K562 (cell line): ENCODE measurements at regions not wholly inside any gene's neighbourhood (a gene's known extent, or its start where the extent isn't known, plus 50 kb on each side); places are given as distances from the start of the nearest gene placed in this dataset.

Source experiments
- ATAC-seq: fragments of 200-7000 bp; cut with Tn5 transposase; 3 replicates; pipeline ENCODE4 v1.9.1; 2020; ENCODE audit warnings: moderate library complexity
- BruUV-seq: library from RNA; stranded (reverse); fragments of 400-500 nt; replicated peaks from 2 replicates; lab custom pipeline; 2021; lab: Mats Ljungman, UMichigan
- CTCF ChIA-PET: fragments of 300-600 bp; formaldehyde crosslinking; extraction: SDS; loops from one replicate; lab custom pipeline; 2021; ENCODE audit warnings: low intra/inter-chr PET ratio; lab: Yijun Ruan, JAX
- POLR2A ChIA-PET: fragments of 300-600, 350-650 bp; sonication (Branson Sonifier 250); formaldehyde crosslinking; extraction: SDS; loops from one replicate; lab custom pipeline; 2021; ENCODE audit warnings: antibody characterized with exemption, inconsistent platforms; lab: Yijun Ruan, JAX
- DNase-seq, 4 experiments: peaks; one replicate each; pipeline versions ENCODE4 v3.0.0 to v3.0.0-alpha.2; 2011 to 2018; ENCODE audit warnings: low spot score in 3 of 4, mixed read lengths in 3 of 4; ENCODE audit errors: extremely low read depth in 1 of 4
- FAIRE-seq: peaks from 2 replicates; lab custom pipeline; 2011; peaks lifted over from hg19 to GRCh38; lab: Jason Lieb, UNC
- H2AFZ ChIP-seq: 2 replicates; pipeline ENCODE4 v1.6.0; 2011; ENCODE audit warnings: low read depth, low read length, control low read depth, inconsistent platforms
- H3K27ac ChIP-seq: fragments of 200-600 bp; 3 replicates; pipeline ENCODE4 v1.8.0; 2011; ENCODE audit warnings: low read depth, mild to moderate bottlenecking, control low read depth, inconsistent platforms, low read length, moderate library complexity, mixed read lengths; ENCODE audit errors: extremely low read depth
- H3K27me3 ChIP-seq, 2 experiments: fragments of 300-600 bp in 1 of 2; 2 replicates in 1 of 2; 3 replicates in 1 of 2; pipeline versions ENCODE4 v1.6.0 to v1.8.0; 2011; ENCODE audit warnings: inconsistent platforms in 2 of 2, low read length in 2 of 2, mild to moderate bottlenecking in 1 of 2, mixed read lengths in 1 of 2, moderate library complexity in 1 of 2; ENCODE audit not compliant: control insufficient read depth in 2 of 2, insufficient read depth in 2 of 2
- H3K36me3 ChIP-seq: fragments of 300-600 bp; 3 replicates; pipeline ENCODE4 v1.8.0; 2011; ENCODE audit warnings: mild to moderate bottlenecking, low read length, inconsistent platforms; ENCODE audit not compliant: control insufficient read depth, insufficient read depth
- H3K4me1 ChIP-seq, 2 experiments: fragments of 200-600 bp in 1 of 2; replicated peaks in 1 of 2; 2 replicates in 1 of 2; 3 replicates in 1 of 2; pipeline versions ENCODE4 v1.5.1 to v1.8.0; 2011; ENCODE audit warnings: inconsistent platforms in 2 of 2, low read length in 2 of 2, mild to moderate bottlenecking in 1 of 2, mixed read lengths in 1 of 2, moderate library complexity in 1 of 2; ENCODE audit not compliant: control insufficient read depth in 2 of 2, insufficient read depth in 2 of 2
- H3K4me2 ChIP-seq: 2 replicates; pipeline ENCODE4 v1.6.1; 2011; ENCODE audit warnings: low read length, control low read depth, inconsistent platforms, mixed read lengths; ENCODE audit not compliant: insufficient read depth
- H3K4me3 ChIP-seq: fragments of 200-600 bp; sonication (generic), shearing (Covaris generic); 2 replicates; pipeline ENCODE4 v1.5.1; 2016; ENCODE audit warnings: control low read depth, inconsistent platforms
- H3K79me2 ChIP-seq: fragments of 200-600 bp; 3 replicates; pipeline ENCODE4 v1.8.0; 2011; ENCODE audit warnings: low read length, inconsistent platforms; ENCODE audit not compliant: control insufficient read depth, insufficient read depth
- H3K9ac ChIP-seq, 2 experiments: 2 replicates each; pipeline versions ENCODE4 v1.6.0 to v1.6.1; 2011; ENCODE audit warnings: low read depth in 2 of 2, low read length in 2 of 2, control low read depth in 1 of 2, inconsistent platforms in 1 of 2, mild to moderate bottlenecking in 1 of 2, mixed read lengths in 1 of 2; ENCODE audit not compliant: insufficient read depth in 1 of 2
- H3K9me1 ChIP-seq: one replicate; pipeline ENCODE4 v1.6.0; 2011; ENCODE audit warnings: inconsistent platforms, mild to moderate bottlenecking, low read length, moderate library complexity; ENCODE audit not compliant: control insufficient read depth, insufficient read depth
- H3K9me3 ChIP-seq: replicated peaks from 2 replicates; pipeline ENCODE4 v1.5.1; 2011; ENCODE audit warnings: low read depth, low read length, inconsistent platforms; ENCODE audit not compliant: control insufficient read depth, insufficient read depth
- H4K20me1 ChIP-seq: replicated peaks from 2 replicates; pipeline ENCODE4 v1.6.1; 2011; ENCODE audit warnings: low read length, inconsistent platforms, mixed read lengths; ENCODE audit not compliant: control insufficient read depth, insufficient read depth
- BRCA1 ChIP-seq, 2 experiments: fragments of 450-650 bp in 1 of 2; sonication (generic) in 1 of 2; formaldehyde crosslinking in 1 of 2; IDR thresholded peaks; 2 replicates each; pipeline versions ENCODE4 v1.5.0 to v1.6.1; 2017 to 2020; ENCODE audit warnings: mild to moderate bottlenecking in 1 of 2, missing genetic modification reagents in 1 of 2
- EWSR1 ChIP-seq: fragments of 450-650 bp; IDR thresholded peaks from 2 replicates; pipeline ENCODE4 v1.6.1; 2018; ENCODE audit warnings: borderline replicate concordance, mild to moderate bottlenecking, low read depth, moderate library complexity; ENCODE audit not compliant: partially characterized antibody
- FOXA1 ChIP-seq: fragments of 450-650 bp; IDR thresholded peaks from 2 replicates; pipeline ENCODE4 v1.6.1; 2016; ENCODE audit warnings: mild to moderate bottlenecking, borderline replicate concordance
- FOXJ2 ChIP-seq: fragments of 200-800 bp; sonication (Bioruptor generic); IDR thresholded peaks from 2 replicates; pipeline ENCODE4 v1.6.1; 2016; ENCODE audit warnings: missing genetic modification characterization, missing compliant biosample characterization
- FOXM1 ChIP-seq, 2 experiments: fragments of 450-650 bp in 1 of 2; sonication (generic) in 1 of 2; formaldehyde crosslinking in 1 of 2; IDR thresholded peaks; 2 replicates each; pipeline versions ENCODE4 v1.6.1 to v1.9.0; 2017 to 2022; ENCODE audit warnings: low read depth in 2 of 2, mild to moderate bottlenecking in 2 of 2, missing genetic modification reagents in 1 of 2, moderate library complexity in 1 of 2
- IFI16 ChIP-seq: fragments of 250-450 bp; sonication (Bioruptor Pico); IDR thresholded peaks from 2 replicates; pipeline ENCODE4 v2.1.2; 2022; ENCODE audit warnings: mild to moderate bottlenecking, inconsistent platforms
- KAT7 ChIP-seq: sonication (generic); formaldehyde crosslinking; IDR thresholded peaks from 2 replicates; pipeline ENCODE4 v1.8.0; 2022; ENCODE audit warnings: missing genetic modification reagents, mild to moderate bottlenecking, borderline replicate concordance
- MTA1 ChIP-seq: fragments of 450-650 bp; IDR thresholded peaks from 2 replicates; pipeline ENCODE4 v1.6.1; 2017; ENCODE audit warnings: borderline replicate concordance
- SAFB ChIP-seq: fragments of 200-400 bp; formaldehyde crosslinking; IDR thresholded peaks from 2 replicates; pipeline ENCODE4 v1.6.1; 2017; ENCODE audit warnings: low read depth, low read length, borderline replicate concordance
- ZNF764 ChIP-seq: fragments of 250-450 bp; sonication (Bioruptor Pico); IDR thresholded peaks from 2 replicates; pipeline ENCODE4 v1.4.0; 2020; ENCODE audit warnings: low read depth, mild to moderate bottlenecking, moderate library complexity
- WGBS: fragments of 100-300 bp; shearing (Covaris generic); methylation state at CpG from one replicate; pipeline ENCODE4 v1.1.6; 2016; ENCODE audit warnings: low coverage, mixed read lengths; ENCODE audit not compliant: insufficient coverage; ENCODE audit errors: missing lambda C conversion rate; 5-methylcytosine and 5-hydroxymethylcytosine counted together
- in situ Hi-C: fragments of 300-500 bp; cut with MboI; formaldehyde crosslinking; loops from 4 replicates; pipeline ENCODE4 v1.15.0; 2018; ENCODE audit warnings: inconsistent platforms, mixed read lengths
- intact Hi-C: fragments of 100-400 bp; cut with micrococcal nuclease; formaldehyde crosslinking; loops from 2 replicates; pipeline ENCODE4 v1.14.2; 2022
- TF ChIP-seq, protein P1 (sequence below): fragments of 250-450 bp; sonication (Bioruptor Pico); IDR thresholded peaks from 2 replicates; pipeline ENCODE4 v1.9.0; 2021; ENCODE audit warnings: mild to moderate bottlenecking
- TF ChIP-seq, protein P2 (sequence below): sonication (generic); formaldehyde crosslinking; IDR thresholded peaks from 2 replicates; pipeline ENCODE4 v1.8.0; 2022; ENCODE audit warnings: mild to moderate bottlenecking, missing genetic modification reagents, borderline replicate concordance
- TF ChIP-seq, protein P3 (sequence below): fragments of 250-450 bp; sonication (Bioruptor Pico); IDR thresholded peaks from 2 replicates; pipeline ENCODE4 v1.5.0; 2020; ENCODE audit warnings: mild to moderate bottlenecking
- TF ChIP-seq, protein P4 (sequence below): IDR thresholded peaks from 2 replicates; pipeline ENCODE4 v1.6.1; 2016; ENCODE audit warnings: missing genetic modification characterization, missing compliant biosample characterization

DNA sequence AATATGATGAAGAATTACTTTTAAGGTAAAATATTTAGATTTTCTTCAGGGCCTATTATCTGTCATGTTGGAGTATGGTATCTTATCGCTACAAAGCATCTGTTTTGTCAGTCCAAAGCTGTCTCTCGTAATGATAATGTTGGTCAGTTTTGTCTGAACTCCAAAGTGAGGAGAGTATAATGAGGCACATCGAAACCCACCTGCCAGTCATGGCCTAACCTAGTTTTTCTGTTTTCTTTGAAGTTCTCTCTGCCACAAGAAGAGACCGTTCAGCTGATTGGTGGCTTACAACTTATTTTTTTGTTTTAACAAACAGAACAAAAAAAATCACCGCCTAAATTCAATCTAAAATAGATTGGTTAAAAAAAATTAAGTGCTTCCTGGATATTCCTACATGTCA, 1387.9 kb downstream of the RPIA start:
- Histone ChIP-seq H3K79me2 (no peaks in the 10 kb centered on the region), H3K4me2 (no peak overlapping the region), H3K9me3 (no peaks in the 10 kb centered on the region), H3K4me1 (no peaks in the 10 kb centered on the region), H3K9ac (no peak overlapping the region), H2AFZ (no peak overlapping the region), H4K20me1 (no peaks in the 10 kb centered on the region), H3K36me3 (no peaks in the 10 kb centered on the region), H3K27ac (no peak overlapping the region), H3K4me3 (no peak overlapping the region), H3K9me1 (no peaks in the 10 kb centered on the region), H3K27me3 (no peaks in the 10 kb centered on the region)
- in situ Hi-C loops (no loop called here), intact Hi-C loops (no loop called here)
- POLR2A ChIA-PET: no interaction called here
- DNase-seq (no peak), ATAC-seq (no peak), FAIRE-seq (no peak)
- BruUV-seq: no TSS peak
- 0% methylated on average over 5 of the region's 5 CpGs for WGBS
- no peak for TF ChIP-seq ZNF764 (CRISPR knock-in tag)
- no peak for TF ChIP-seq BRCA1 (IDR thresholded peaks at IDR 0.05)
- no peak for TF ChIP-seq BRCA1 (CRISPR knock-in tag; IDR thresholded peaks at IDR 0.05)
- no peak for TF ChIP-seq FOXM1 (IDR thresholded peaks at IDR 0.05; ENCODE audit: low read depth)
- TF ChIP-seq FOXM1 (CRISPR knock-in tag; IDR thresholded peaks at IDR 0.05; ENCODE audit: low read depth): no peak
- TF ChIP-seq IFI16 (CRISPR knock-in tag): no peak
- TF ChIP-seq KAT7 (CRISPR knock-in tag): no peak
- no peak for TF ChIP-seq SAFB
- TF ChIP-seq EWSR1: no peak
- TF ChIP-seq, protein P1, sequence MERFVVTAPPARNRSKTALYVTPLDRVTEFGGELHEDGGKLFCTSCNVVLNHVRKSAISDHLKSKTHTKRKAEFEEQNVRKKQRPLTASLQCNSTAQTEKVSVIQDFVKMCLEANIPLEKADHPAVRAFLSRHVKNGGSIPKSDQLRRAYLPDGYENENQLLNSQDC (CRISPR knock-in tag): no peak
- TF ChIP-seq, protein P2, sequence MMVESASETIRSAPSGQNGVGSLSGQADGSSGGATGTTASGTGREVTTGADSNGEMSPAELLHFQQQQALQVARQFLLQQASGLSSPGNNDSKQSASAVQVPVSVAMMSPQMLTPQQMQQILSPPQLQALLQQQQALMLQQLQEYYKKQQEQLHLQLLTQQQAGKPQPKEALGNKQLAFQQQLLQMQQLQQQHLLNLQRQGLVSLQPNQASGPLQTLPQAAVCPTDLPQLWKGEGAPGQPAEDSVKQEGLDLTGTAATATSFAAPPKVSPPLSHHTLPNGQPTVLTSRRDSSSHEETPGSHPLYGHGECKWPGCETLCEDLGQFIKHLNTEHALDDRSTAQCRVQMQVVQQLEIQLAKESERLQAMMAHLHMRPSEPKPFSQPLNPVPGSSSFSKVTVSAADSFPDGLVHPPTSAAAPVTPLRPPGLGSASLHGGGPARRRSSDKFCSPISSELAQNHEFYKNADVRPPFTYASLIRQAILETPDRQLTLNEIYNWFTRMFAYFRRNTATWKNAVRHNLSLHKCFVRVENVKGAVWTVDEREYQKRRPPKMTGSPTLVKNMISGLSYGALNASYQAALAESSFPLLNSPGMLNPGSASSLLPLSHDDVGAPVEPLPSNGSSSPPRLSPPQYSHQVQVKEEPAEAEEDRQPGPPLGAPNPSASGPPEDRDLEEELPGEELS: no peak
- no peak for TF ChIP-seq MTA1
- TF ChIP-seq FOXJ2 (tag): no peak
- TF ChIP-seq, protein P3, sequence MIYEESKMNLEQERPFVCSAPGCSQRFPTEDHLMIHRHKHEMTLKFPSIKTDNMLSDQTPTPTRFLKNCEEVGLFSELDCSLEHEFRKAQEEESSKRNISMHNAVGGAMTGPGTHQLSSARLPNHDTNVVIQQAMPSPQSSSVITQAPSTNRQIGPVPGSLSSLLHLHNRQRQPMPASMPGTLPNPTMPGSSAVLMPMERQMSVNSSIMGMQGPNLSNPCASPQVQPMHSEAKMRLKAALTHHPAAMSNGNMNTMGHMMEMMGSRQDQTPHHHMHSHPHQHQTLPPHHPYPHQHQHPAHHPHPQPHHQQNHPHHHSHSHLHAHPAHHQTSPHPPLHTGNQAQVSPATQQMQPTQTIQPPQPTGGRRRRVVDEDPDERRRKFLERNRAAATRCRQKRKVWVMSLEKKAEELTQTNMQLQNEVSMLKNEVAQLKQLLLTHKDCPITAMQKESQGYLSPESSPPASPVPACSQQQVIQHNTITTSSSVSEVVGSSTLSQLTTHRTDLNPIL (CRISPR knock-in tag): no peak
- TF ChIP-seq FOXA1: no peak
- TF ChIP-seq, protein P4, sequence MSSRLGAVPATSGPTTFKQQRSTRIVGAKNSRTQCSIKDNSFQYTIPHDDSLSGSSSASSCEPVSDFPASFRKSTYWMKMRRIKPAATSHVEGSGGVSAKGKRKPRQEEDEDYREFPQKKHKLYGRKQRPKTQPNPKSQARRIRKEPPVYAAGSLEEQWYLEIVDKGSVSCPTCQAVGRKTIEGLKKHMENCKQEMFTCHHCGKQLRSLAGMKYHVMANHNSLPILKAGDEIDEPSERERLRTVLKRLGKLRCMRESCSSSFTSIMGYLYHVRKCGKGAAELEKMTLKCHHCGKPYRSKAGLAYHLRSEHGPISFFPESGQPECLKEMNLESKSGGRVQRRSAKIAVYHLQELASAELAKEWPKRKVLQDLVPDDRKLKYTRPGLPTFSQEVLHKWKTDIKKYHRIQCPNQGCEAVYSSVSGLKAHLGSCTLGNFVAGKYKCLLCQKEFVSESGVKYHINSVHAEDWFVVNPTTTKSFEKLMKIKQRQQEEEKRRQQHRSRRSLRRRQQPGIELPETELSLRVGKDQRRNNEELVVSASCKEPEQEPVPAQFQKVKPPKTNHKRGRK: no peak
- CTCF ChIA-PET: no interaction called here
